ENCODE measurements at regions not wholly inside any gene's neighbourhood (a gene's known extent, or its start where the extent isn't known, plus 50 kb on each side); places are given as distances from the start of the nearest gene placed in this dataset.
A peak's percentile ranks its signal among the peaks of the same experiment; 100 is the strongest.
"Not testable (repeated sequence)": the region's sequence is repeated elsewhere in the genome, so short reads cannot be mapped to it uniquely, and the experiment has no call there.

DNA sequence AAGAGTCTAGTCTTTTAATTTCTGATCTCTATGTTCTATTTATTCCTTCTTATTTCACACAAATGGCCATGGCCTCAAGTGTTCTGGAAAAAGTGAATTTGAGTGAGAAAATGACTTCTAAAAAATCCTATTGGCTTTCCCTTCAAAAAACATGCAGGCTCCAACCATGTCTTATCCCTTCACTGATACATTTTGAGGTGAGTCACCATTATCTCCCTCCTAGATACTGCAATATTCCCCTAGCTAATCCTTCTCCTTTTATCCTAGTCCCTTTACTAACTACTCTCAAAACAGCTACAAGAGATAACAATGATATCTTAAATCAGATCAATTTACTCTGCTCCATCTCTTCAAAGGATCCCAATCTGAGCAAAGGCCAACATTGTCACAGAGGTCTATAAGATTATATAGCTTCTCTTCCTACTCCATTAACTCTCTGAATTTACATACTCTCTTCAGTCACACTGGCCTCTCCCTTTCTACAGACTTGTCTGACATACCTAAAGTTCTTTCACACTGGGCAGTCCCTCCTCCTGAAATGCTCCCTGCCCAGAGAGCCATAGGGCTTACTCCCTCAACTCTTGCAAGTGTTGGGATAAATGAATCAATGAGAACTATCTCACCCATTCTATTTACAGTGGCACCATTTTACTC, 129.2 kb downstream of the TENT5A start:
- DNase-seq, result no peak

DNA sequence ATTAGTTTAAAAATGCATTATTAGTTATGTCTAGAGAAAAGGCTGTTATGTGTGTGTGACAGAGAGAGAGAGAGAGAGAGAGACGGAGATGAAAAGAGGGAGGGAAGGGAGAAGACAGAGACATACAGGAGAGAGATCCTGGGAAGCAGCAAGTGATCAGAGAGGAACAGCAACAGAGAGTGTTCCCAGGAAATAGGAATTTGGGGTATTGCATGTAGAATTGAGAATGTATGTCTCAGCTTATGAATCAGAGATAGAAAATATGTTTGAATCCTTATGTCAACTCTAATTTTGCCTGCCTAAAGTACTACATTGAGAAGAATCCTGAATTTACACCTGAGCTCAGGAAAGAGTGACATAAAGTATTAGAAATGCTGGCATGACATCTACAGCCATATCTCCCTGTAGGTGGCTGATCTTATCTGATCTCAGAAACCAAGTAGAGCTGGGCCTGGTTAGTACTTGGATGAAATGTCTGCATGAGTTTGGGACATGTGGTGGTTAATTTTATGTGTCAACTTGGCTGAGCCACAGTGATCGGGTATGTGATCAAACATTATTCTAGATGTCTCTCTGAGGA, 130.6 kb downstream of the TENT5A start:
- DNase-seq, result no peak

DNA sequence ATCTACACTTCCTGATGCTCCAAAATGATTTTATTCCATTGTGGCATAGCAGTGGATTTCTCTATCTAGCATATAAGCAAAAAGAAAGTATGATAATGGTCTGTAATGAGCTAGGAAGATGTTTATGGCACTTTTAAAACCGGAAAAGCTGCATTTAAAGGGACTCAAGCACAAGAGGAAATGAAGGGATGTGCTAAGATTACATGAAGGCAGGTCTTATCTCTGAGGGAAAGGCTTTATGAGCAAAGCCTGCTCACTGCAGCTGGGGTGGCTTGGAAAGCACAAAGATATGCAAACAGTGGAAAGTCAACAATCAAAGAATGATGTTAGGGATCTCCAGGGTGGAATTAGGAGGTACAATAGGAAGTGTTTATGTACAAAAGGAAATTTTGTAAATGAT, 138.2 kb downstream of the TENT5A start:
- DNase-seq, result peak; percentile 52

DNA sequence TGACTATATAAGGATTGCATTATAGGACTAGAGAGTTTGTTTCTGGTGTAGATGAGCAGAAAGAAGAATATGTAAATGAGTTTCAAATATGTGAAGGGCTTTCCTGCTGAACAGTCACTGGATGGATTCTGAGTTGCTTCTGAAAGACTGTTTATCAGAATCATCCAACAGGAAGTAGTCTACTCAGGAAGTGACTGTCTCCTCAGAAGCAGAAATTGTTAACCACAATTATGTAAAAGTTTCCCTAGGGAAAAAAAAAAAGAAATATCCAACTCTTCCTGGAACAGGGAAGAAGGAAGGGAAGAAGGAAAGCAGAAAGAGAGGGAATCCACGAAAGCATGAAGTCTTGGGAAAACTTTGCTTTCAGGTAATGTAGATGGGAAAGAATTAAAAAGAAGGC, 138.9 kb downstream of the TENT5A start:
- DNase-seq, result no peak

DNA sequence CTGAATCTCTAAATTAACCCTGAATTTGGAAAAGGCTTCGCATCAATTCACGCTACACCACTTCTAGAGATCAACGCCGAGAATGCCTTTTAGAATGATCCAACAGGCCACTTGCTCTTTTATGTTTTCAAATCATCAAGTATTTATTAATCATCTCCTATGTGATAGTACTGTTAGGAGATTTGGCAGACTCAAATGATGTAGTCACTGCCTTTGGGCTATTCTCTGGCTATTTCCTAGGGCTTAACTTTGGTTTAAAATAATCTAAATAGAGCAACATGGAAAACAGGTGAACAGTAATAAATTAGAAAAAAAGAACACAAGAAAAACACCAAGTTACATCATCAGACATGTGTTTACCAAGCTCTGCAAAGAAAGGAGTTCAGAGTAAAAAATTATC, 140.3 kb downstream of the TENT5A start:
- DNase-seq, result no peak

DNA sequence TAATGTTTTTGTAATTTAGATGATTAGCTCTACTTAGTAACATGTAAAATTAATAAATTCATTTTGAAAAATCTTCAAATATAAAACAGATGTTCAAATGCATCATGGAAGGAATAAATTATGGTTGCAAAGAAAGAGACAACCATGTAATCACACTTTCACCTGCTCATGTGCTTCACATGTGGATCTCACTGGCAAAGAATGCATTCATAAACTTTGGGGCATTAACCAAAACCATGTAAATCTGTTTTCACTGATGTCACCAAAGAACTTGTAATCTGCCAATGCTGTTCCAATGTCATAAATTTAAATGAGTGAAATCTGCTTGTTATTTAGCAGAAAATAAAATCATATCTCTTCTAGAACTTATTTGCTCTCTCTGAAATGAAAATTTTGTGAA, 142.7 kb downstream of the TENT5A start:
- no peak for DNase-seq

DNA sequence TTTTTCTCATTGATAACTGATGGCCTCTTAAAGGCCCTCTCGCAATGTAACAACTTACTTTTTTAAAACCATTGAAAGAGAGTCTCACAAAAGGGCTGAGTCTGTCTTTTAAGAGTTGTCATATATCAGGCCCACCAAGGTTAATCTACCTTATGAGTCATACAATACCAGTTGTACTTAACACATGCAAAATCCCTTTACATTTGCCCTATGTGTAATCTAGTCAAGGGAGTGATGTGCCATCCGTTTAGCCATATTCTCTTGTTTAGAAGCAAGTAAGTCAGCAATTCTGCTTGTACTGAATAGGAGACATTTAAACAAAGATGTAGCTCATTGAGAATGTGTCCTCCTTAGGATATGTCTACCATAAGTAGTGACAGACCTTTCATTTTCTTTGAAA, 143.7 kb downstream of the TENT5A start:
- no peak for DNase-seq

DNA sequence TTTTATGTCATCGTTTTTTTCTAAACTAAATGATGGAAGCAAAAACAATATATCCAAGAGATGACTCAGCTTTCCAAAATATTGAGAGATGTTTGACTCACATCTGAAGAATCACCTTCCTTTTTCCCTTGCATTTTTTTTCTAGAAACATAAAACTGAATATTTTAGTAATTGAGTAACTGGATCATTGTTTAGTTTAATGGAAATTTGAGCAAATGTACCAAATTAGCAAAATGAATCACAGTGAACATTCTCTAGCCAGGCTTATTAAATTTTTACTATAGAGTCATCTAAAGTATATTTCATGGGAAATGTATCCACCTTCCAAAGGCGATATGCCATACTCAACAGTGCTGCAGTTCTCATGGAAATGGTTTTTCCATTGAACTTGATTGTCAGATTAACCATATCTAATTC, 145.5 kb downstream of the TENT5A start:
- no peak for DNase-seq

DNA sequence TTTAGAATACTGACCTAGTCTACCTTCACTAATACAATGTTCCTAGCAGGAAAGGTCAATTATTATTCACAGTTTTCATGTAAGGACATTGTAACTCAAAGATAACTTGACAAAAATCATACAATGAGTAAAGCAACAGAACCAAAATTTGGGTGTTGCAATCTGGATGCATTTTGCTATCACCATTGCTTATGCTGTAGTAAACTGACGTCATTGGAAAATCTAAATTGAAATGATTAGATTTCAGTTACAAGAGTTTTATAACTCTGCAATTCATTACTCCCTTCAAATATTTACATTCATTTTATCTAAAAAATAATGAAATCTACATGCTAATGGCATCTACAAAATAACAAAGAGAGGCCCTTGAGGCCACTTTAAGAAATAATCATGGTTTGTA, 147.0 kb downstream of the TENT5A start:
- no peak for DNase-seq

DNA sequence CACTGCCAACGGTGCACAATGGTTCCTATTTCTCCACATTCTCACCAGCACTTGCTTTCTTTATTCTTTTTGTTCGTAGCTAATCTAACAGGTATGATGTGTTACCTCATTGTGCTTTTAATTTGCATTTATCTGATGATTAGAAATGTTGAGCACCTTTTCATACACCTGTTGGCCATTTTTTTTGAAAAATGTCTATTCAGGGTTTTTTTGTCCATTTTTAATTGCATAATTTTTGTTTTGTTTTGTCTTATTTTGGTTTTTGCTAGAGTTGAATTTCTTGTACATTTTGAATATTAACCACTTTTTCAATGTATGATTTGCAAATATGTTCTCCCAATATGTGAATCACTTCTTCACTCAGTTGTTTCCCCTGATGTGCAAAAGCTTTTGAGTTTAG, 150.6 kb downstream of the TENT5A start:
- DNase-seq, result no peak

DNA sequence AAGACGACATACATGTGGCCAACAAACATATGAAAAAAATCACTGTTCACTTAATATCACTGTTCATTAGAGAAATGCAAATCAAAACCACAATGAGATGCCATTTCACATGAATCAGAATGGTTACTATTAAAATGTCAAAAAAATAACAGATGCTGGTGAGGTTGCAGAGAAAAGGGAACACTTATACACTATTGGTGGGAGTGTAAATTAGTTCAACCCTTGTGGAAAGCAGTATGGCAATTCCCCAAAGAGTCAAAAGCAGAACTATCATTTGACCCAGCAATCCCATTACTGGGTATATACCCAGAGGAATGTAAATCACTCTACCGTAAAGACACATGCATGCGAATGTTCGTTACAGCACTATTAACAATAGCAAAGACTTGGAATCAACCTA, 152.0 kb downstream of the TENT5A start:
- not testable (repeated sequence) for DNase-seq

DNA sequence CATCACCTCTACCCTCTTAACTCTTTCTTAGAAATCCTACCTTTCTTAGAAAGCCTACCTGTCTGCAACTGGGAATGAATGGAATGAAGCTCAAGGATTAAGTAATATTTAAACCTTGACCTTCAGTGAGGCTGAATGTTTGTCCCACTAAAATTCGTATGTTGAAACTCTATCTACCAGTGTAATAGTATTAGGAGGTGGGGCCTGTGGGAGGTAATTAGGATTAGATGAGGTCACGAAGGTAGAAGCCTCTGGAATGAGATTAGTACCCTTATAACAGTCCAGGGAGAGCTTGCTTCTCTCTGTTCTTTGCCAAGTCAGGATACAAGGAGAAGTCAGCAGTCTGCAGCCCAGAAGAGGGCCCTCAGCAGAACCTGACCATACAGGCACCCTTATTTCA, 158.0 kb downstream of the TENT5A start:
- DNase-seq, result no peak

DNA sequence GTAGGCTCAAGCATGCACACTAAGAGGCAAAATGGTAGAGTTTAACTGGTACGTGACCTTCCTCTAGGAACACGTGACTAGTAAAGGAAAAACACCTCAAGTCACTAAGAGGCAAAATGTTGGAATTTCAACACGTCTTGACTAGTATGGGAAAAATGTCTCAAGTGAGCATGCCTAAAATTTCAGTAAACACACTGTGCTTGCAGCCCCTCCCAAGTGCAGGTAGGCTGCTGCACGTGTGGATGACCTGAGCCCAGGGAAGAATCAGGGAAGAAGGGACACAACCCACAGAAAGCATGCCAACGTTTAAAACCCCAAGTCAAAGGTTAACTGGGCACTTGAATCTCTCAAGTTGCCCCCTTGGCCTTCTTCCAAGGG, 162.2 kb downstream of the TENT5A start:
- no peak for DNase-seq

DNA sequence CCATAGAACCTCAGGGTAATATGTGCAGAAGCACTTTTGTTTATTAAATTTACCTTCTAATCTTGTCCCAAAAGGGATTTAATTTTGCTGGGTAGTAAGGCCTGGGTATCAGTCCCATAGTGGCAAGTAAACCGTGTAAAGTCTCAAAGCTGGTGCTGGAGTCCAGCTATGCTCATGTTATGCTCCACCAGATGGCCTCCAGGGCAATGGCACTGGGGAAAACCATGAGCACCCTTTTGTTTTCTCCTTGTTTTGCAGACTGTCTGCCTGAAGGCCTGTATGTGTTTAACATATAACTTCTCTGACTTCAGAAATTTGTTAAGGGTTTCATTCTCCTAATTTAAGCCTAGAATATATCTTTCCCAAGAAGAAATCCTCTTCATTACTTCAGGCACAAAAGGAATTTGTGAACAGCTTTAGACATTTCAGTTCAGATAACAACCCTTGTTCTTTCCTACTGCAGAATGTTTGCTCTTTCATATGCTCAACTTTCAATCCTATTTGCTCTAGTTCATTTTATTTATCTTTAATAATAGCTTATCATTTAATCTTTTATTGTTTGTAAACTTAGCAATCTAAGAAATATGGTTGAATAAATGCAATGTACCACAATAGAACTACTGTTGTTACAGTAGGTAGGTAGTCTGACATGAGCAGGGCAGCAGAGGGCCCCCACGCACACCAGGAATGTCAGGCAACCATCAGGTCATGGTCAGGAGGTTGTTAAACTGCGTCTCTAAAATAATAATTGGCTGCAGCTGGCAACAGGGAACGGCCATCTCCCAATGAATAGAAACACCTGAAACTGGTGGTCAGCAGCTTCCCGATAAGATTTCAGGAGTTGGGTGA, 162.8 kb downstream of the TENT5A start:
- no peak for DNase-seq

DNA sequence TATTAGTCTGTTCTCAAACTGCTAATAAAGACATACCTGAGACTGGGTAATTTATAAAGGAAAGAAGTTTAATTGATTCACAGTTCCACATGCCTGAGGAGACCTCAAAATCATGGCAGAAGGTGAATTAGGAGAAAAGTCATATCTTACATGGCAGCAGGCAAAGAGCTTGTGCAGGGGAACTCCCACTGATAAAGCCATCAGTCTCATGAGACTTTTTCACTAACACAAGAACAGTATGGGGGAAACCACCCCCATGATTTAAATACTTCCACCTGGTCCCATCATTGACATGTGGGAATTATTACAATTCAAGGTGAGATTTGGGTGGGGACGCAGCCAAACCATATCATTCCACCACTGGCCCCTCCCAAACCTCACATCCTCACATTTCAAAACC, 166.8 kb downstream of the TENT5A start:
- DNase-seq, result not testable (repeated sequence)

DNA sequence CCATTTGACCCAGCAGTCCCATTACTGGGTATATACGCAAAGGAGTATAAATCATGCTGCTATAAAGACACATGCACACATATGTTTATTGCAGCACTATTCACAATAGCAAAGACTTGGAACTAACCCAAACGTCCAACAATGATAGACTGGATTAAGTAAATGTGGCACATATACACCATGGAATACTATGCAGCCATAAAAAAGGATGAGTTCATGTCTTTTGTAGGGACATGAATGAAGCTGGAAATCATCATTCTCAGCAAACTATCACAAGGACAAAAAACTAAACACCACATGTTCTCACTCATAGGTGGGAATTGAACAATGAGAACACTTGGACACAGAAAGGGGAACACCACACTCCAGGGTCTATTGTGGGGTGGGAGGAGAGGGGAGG, 168.3 kb downstream of the TENT5A start:
- DNase-seq, result not testable (repeated sequence)

DNA sequence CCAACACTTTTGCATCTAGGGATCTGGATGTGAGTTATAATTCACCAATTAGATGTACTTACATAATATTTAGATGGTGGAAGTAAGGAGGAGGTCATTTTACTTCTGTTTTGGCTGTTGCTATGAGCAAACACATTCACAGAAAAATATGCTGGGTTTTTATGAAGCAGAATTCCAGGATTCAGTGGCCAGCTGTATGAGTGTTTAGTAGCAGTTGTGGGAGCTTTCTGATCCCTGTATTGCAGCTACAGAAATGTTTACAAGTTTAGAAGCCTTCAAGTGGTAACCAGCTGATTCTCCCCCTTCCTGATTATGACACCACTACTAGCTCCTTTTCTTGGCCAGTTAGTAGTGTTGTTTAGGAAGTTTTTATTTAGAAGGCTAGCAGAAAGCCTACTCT, 177.0 kb downstream of the TENT5A start:
- no peak for DNase-seq

DNA sequence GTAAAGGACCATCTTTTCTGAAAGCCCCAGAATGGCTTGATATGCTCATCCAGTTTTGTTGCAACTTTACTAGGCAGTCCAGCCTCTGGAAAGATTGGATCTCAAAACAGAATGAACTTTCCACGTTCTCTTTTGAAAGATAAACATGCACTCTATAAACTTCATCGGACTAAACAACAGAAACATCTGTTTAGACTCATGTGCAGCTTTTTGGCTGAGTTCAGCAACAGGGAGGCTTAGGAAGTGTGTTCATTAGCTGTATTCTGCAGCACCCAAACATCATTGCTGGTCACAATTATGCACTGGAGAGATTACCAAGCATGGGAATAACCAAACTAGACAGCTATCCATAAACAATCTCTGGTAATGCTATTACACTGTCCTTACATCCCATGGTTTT, 180.5 kb downstream of the TENT5A start:
- no peak for DNase-seq

DNA sequence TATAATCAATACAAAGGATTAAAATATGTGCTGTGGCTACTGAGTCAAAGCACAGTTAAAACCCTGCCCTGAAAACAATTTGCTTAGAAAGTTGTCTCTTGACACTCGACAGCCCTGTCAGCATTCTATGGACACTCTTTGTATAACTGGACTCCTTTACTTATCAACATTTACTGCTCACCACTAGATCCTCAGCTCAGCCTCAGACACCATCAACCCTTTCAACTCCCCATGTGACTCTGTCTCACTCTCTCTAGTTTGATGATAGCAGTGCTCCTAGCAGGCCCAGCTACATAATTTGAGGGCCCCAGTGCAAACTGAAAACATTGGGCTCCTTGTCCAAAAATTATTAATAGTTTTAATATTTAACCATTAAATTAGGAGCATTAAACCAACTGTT, 181.8 kb downstream of the TENT5A start:
- DNase-seq, result no peak

DNA sequence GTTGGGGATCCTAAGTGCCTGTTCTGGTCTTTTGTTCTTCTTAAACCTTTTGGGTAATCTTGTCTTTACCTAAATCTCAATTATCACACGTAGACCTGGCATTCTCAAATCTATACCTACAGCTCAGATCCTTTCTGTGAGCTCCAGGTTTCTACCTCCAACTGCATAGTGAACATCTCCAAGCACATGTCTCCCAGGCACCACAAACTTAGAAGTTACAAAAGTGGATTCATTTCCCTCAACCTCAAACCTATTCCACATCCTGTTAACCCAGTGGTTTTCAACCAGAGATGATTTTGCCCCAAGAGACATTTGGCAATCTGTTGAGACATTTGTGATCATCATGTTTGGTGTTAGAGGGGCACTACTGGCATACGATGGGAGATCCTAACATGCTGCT, 183.5 kb downstream of the TENT5A start:
- DNase-seq, result no peak

DNA sequence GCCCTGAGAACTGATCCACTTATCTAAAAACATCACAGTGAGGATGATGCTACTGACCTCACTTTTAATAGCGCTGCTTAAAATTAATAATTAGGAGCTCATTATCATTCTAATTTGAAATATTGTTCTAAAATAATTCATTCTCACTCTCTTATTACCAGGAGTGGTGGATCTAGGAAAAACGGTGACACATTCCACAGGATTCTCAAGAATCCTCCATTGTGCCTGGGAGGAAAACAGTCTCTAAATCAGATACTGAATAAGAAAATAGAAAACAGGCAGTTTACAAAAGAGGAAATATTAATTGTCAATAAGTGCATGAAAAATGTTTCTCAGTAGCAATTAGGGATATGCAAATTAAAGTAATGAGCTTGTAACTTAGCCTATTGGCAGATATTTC, 187.4 kb downstream of the TENT5A start:
- DNase-seq, result no peak

DNA sequence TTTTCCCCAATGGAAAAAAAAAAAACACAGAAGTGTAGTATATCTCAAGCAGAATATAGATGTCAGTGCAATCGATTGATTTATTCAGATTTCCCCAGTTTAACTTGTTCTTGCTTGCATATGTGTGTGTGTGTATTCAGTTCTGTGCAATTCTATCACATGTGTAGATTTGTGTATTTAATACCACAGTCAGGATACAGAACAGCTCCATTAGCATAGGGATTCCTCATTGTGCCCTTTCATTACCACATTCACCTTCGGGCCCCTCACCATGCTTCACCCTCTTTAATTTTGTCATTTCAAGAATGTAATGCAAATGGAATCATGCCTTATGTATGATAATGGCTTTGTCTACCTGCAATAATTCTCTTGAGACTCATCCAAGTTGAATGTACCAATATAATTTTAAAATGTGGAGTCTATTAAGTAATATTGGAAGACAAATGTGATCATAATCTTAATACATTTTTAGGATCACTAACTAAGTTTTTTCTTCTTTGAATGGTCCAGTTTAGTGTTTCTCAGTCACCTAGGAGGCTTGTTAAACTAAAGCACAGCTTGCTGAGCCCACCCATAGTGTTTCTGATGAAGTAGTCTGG, 187.9 kb downstream of the TENT5A start:
- no peak for DNase-seq

DNA sequence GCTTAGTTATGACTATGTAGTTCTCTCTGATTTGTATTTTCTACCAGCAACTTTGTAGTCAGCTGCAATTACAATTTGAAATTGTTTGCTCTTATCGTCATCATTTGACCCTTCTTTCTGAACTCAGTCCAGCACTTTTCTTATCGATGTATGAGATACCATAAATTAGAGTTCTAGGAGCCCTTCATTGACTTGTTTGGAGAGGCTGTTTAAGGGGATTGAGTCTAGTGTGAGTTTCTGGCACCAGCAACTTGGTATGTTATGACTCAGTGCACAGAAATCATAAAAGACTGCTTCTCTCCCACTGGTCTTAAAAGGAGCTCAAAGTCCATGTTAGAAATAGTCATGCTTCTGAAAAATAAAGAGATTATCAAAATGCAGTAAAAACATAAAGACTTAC, 190.3 kb downstream of the TENT5A start:
- DNase-seq, result peak; percentile 7

DNA sequence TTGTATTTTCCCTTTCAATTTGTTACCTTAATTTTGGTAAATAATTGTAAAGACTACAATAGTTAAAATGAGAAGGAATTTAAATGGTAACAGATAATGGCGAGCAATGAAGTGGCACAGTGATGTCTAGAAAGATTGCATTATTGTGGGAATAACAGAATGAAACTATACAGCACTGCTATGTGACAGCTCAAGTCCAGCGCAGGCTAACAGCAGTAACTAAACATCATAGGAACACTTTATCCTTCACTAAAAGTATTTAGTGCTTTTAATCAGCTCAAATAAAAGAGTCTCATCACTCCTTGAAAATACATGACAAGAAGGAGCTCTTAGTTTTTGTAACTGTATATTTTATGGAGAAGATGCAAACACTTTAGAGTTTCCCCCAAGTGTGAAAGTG, 190.8 kb downstream of the TENT5A start:
- DNase-seq, result no peak

Measured in NCI-H2029 (cell line).